ENCODE measurements at regions not wholly inside any gene's neighbourhood (a gene's known extent, or its start where the extent isn't known, plus 50 kb on each side); places are given as distances from the start of the nearest gene placed in this dataset.

DNA sequence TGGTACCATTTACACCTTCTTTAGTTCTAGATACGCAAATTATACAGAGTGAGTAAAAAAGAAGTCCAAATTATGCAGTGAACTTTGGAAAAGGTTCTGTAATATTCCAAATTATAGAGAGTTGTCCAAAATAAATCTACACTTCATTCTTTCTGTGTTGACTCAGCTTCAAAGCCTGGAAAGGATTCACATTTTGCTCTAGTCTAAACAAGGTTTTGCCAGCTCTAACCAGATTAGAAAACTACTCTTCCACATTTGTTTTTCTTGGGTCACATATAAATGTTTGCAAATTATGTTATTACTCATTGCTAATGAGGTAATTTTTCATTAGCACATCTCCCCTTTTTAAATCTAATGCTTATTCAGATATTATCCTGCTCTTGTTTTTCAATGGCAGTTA is 1562.4 kb upstream of the SEL1L start:
- TF ChIP-seq CBX2 (IDR thresholded peaks at IDR 0.05; ENCODE audit: borderline replicate concordance, low read depth), result no peak
- TF ChIP-seq, protein P1, sequence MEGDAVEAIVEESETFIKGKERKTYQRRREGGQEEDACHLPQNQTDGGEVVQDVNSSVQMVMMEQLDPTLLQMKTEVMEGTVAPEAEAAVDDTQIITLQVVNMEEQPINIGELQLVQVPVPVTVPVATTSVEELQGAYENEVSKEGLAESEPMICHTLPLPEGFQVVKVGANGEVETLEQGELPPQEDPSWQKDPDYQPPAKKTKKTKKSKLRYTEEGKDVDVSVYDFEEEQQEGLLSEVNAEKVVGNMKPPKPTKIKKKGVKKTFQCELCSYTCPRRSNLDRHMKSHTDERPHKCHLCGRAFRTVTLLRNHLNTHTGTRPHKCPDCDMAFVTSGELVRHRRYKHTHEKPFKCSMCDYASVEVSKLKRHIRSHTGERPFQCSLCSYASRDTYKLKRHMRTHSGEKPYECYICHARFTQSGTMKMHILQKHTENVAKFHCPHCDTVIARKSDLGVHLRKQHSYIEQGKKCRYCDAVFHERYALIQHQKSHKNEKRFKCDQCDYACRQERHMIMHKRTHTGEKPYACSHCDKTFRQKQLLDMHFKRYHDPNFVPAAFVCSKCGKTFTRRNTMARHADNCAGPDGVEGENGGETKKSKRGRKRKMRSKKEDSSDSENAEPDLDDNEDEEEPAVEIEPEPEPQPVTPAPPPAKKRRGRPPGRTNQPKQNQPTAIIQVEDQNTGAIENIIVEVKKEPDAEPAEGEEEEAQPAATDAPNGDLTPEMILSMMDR (IDR thresholded peaks at IDR 0.05), result no peak
- no peak for TF ChIP-seq SMC3 (IDR thresholded peaks at IDR 0.05)
- TF ChIP-seq POLR2A (IDR thresholded peaks at IDR 0.05; ENCODE audit: low read length), result no peak
- no peak for TF ChIP-seq EP300 (IDR thresholded peaks at IDR 0.05)
- no peak for TF ChIP-seq RARB (CRISPR knock-in tag; IDR thresholded peaks at IDR 0.05)
- TF ChIP-seq, protein P2, sequence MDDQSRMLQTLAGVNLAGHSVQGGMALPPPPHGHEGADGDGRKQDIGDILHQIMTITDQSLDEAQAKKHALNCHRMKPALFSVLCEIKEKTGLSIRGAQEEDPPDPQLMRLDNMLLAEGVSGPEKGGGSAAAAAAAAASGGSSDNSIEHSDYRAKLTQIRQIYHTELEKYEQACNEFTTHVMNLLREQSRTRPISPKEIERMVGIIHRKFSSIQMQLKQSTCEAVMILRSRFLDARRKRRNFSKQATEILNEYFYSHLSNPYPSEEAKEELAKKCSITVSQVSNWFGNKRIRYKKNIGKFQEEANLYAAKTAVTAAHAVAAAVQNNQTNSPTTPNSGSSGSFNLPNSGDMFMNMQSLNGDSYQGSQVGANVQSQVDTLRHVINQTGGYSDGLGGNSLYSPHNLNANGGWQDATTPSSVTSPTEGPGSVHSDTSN (IDR thresholded peaks at IDR 0.05), result no peak
- TF ChIP-seq, protein P3, sequence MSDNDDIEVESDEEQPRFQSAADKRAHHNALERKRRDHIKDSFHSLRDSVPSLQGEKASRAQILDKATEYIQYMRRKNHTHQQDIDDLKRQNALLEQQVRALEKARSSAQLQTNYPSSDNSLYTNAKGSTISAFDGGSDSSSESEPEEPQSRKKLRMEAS (IDR thresholded peaks at IDR 0.05), result no peak
- TF ChIP-seq CEBPB (IDR thresholded peaks at IDR 0.05), result no peak
- no peak for TF ChIP-seq JUNB (IDR thresholded peaks at IDR 0.05)
- TF ChIP-seq, protein P4, sequence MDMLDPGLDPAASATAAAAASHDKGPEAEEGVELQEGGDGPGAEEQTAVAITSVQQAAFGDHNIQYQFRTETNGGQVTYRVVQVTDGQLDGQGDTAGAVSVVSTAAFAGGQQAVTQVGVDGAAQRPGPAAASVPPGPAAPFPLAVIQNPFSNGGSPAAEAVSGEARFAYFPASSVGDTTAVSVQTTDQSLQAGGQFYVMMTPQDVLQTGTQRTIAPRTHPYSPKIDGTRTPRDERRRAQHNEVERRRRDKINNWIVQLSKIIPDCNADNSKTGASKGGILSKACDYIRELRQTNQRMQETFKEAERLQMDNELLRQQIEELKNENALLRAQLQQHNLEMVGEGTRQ (IDR thresholded peaks at IDR 0.05), result no peak
- no peak for TF ChIP-seq EHMT2 (IDR thresholded peaks at IDR 0.05; ENCODE audit: low read depth)
- TF ChIP-seq ZFP36 (IDR thresholded peaks at IDR 0.05; ENCODE audit: borderline replicate concordance, partially characterized antibody), result no peak
- no peak for TF ChIP-seq NFE2L2 (conservative IDR thresholded peaks at IDR 0.05; ENCODE audit: low read length)
